ENCODE measurements at regions not wholly inside any gene's neighbourhood (a gene's known extent, or its start where the extent isn't known, plus 50 kb on each side); places are given as distances from the start of the nearest gene placed in this dataset.
"Not testable (repeated sequence)": the region's sequence is repeated elsewhere in the genome, so short reads cannot be mapped to it uniquely, and the experiment has no call there.

- no peak for DNase-seq (ENCODE audit: low spot score in 2 of 2)
- H3K27ac ChIP-seq: no peak overlapping the region
- peaks cover 0 to 8% (median 3%) of the 10 kb centered on the region in 4 donors for H3K9me3 ChIP-seq
- WGBS, 2 donors: 53 to 57% methylated on average over 1 of the region's 1 CpG
- H3K27me3 ChIP-seq: no peaks in the 10 kb centered on the region
- peaks cover 0 to 16% (median 0%) of the 10 kb centered on the region in 3 donors for H3K36me3 ChIP-seq
- H3K4me3 ChIP-seq: no peak overlapping the region
- TF ChIP-seq EP300 (IDR thresholded peaks at IDR 0.05) (no peak), POLR2A (IDR thresholded peaks at IDR 0.05) (no peak)
- no peaks in the 10 kb centered on the region for H3K4me1 ChIP-seq
Measured at GRCh38 chr2:186365406-186365805, 120.7 kb upstream of the ZC3H15 start.

GRCh38 chr2:186379052-186379451 lies 107.0 kb upstream of the ZC3H15 start:
- DNase-seq (ENCODE audit: low spot score in 2 of 2): no peak
- WGBS, 2 donors: 85 to 88% methylated on average over 3 of the region's 3 CpGs
- peaks cover 0 to 20% (median 0%) of the 10 kb centered on the region in 4 donors for H3K9me3 ChIP-seq
- TF ChIP-seq CTCF (IDR thresholded peaks at IDR 0.05): no peak
- no peak for TF ChIP-seq EP300 (IDR thresholded peaks at IDR 0.05)
- no peak for TF ChIP-seq POLR2A (IDR thresholded peaks at IDR 0.05)
- no peaks in the 10 kb centered on the region for H3K4me1 ChIP-seq
- no peak overlapping the region for H3K4me3 ChIP-seq
- peaks cover 0 to 14% (median 0%) of the 10 kb centered on the region in 3 donors for H3K36me3 ChIP-seq
- no peak overlapping the region for H3K27ac ChIP-seq
- H3K27me3 ChIP-seq: no peaks in the 10 kb centered on the region

- Histone ChIP-seq H3K4me1 (no peaks in the 10 kb centered on the region), H3K27ac (no peak overlapping the region), H3K9me3 (peaks cover 0 to 15% (median under 1%) of the 10 kb centered on the region in 4 donors), H3K36me3 (peaks cover 0 to 8% (median 0%) of the 10 kb centered on the region in 3 donors), H3K4me3 (no peak overlapping the region), H3K27me3 (no peaks in the 10 kb centered on the region)
- WGBS, 2 donors: 81 to 88% methylated on average over 2 of the region's 2 CpGs
- no peak for DNase-seq (ENCODE audit: low spot score in 2 of 2)
- TF ChIP-seq CTCF (IDR thresholded peaks at IDR 0.05): no peak
- TF ChIP-seq POLR2A (IDR thresholded peaks at IDR 0.05): no peak
- no peak for TF ChIP-seq EP300 (IDR thresholded peaks at IDR 0.05)
Measured at GRCh38 chr2:186380805-186381204, 105.3 kb upstream of the ZC3H15 start.

- TF ChIP-seq CTCF (IDR thresholded peaks at IDR 0.05) (no peak), EP300 (IDR thresholded peaks at IDR 0.05) (no peak), POLR2A (IDR thresholded peaks at IDR 0.05) (no peak)
- no peaks in the 10 kb centered on the region for H3K27me3 ChIP-seq
- WGBS, 2 donors: 95 to 96% methylated on average over 13 of the region's 13 CpGs
Measured at GRCh38 chr2:186381573-186381972, 104.5 kb upstream of the ZC3H15 start.

GRCh38 chr2:186382932-186383331 lies 103.1 kb upstream of the ZC3H15 start:
- DNase-seq (ENCODE audit: low spot score in 2 of 2): no peak
- H3K36me3 ChIP-seq: peaks cover 0 to 12% (median 0%) of the 10 kb centered on the region in 3 donors
- TF ChIP-seq CTCF (IDR thresholded peaks at IDR 0.05) (no peak), POLR2A (IDR thresholded peaks at IDR 0.05) (no peak), EP300 (IDR thresholded peaks at IDR 0.05) (no peak)
- peaks cover 0 to 24% (median 1%) of the 10 kb centered on the region in 4 donors for H3K9me3 ChIP-seq
- H3K27me3 ChIP-seq: no peaks in the 10 kb centered on the region
- no peaks in the 10 kb centered on the region for H3K4me1 ChIP-seq
- no peak overlapping the region for H3K4me3 ChIP-seq
- 49 to 75% methylated on average over 1 of the region's 1 CpG for WGBS, 2 donors
- H3K27ac ChIP-seq: no peak overlapping the region

More at GRCh38 chr2:186381573-186381972, 104.5 kb upstream of the ZC3H15 start:
- no peak overlapping the region for H3K4me3 ChIP-seq
- no peak for DNase-seq (ENCODE audit: low spot score in 2 of 2)
- H3K36me3 ChIP-seq: peaks cover 0 to 10% (median 0%) of the 10 kb centered on the region in 3 donors
- H3K4me1 ChIP-seq: no peaks in the 10 kb centered on the region
- peaks cover 0 to 17% (median 1%) of the 10 kb centered on the region in 4 donors for H3K9me3 ChIP-seq
- H3K27ac ChIP-seq: no peak overlapping the region

GRCh38 chr2:186384226-186384625 lies 101.8 kb upstream of the ZC3H15 start:
- Histone ChIP-seq H3K4me1 (no peaks in the 10 kb centered on the region), H3K9me3 (peaks cover 0 to 27% (median 1%) of the 10 kb centered on the region in 4 donors), H3K4me3 (no peak overlapping the region), H3K36me3 (peaks cover 0 to 12% (median 0%) of the 10 kb centered on the region in 3 donors), H3K27me3 (no peaks in the 10 kb centered on the region), H3K27ac (no peak overlapping the region)
- TF ChIP-seq POLR2A (IDR thresholded peaks at IDR 0.05) (no peak), CTCF (IDR thresholded peaks at IDR 0.05) (no peak), EP300 (IDR thresholded peaks at IDR 0.05) (no peak)
- DNase-seq (ENCODE audit: low spot score in 2 of 2): no peak

- H3K4me1 ChIP-seq; H3K27ac ChIP-seq; H3K4me3 ChIP-seq; DNase-seq (ENCODE audit: low spot score in 2 of 2); H3K27me3 ChIP-seq: not testable (repeated sequence)
- 92 to 98% methylated on average over 4 of the region's 4 CpGs for WGBS, 2 donors
- peaks cover 0 to 12% (median 0%) of the 10 kb centered on the region in 3 donors for H3K36me3 ChIP-seq
- H3K9me3 ChIP-seq: peaks cover 0 to 37% (median 3%) of the 10 kb centered on the region in 4 donors
Measured at GRCh38 chr2:186385638-186386201, 100.3 kb upstream of the ZC3H15 start.
